ENCODE measurements at regions not wholly inside any gene's neighbourhood (a gene's known extent, or its start where the extent isn't known, plus 50 kb on each side); places are given as distances from the start of the nearest gene placed in this dataset.
"Not testable (repeated sequence)": the region's sequence is repeated elsewhere in the genome, so short reads cannot be mapped to it uniquely, and the experiment has no call there.

GRCh38 chr1:115531631-115532264 is 110.0 kb upstream of the VANGL1 start:
- DNase-seq: no peak

DNA sequence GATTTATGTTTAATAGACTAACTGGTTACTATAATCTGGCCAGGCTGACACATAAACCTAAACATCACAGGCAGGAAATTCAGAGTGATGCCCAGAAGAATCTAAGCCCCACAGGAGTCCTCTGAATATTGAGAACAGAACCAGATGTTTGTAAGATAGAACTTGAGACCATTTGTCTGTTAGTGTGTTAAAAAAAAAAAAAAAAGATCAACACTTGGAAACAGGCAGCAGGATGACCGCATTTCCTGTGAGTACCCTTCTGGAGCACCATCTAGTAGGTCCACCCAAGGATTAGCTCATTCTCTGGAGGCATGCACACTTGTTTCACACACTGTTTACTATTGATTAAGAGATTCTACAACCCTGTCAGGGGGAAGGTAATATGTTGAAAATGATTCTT is 111.4 kb upstream of the VANGL1 start:
- DNase-seq: no peak

DNA sequence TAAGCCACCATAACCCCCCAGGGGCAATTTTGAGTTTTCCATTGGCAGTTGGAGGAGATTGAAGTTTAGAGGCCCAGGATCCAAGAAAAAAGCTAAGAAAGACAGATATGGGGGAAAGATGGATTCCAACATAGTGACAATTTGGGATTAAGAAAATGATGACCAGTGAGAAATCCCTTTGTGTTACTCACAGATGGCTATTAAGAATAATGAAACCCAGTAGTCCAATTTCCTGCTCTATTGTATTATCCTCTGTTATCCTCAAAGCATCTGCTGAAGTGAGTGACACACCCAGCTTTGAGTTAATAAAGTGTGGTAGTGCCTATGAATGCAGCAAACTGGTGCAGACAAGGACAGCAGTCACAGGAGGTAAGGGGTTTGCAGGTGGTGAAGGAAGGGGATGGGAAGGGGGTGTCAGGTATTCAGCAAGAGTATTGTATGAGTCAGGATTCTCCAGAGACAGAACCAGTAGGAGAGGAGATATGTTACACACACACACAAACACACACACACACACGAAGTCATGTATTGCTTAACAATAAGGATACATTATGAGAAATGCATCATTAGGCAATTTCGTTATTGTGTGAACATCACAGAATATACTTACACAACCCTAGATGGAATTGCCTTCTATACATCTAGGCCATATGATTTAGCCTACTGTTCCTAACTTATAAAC is 112.4 kb upstream of the VANGL1 start:
- DNase-seq: no peak

GRCh38 chr1:115528336-115528735 is 113.4 kb upstream of the VANGL1 start:
- DNase-seq: not testable (repeated sequence)

- DNase-seq: no peak
These were observed 114.0 kb upstream of the VANGL1 start for GRCh38 chr1:115527746-115528145.

GRCh38 chr1:115526900-115527299 is 114.9 kb upstream of the VANGL1 start:
- DNase-seq: no peak

DNA sequence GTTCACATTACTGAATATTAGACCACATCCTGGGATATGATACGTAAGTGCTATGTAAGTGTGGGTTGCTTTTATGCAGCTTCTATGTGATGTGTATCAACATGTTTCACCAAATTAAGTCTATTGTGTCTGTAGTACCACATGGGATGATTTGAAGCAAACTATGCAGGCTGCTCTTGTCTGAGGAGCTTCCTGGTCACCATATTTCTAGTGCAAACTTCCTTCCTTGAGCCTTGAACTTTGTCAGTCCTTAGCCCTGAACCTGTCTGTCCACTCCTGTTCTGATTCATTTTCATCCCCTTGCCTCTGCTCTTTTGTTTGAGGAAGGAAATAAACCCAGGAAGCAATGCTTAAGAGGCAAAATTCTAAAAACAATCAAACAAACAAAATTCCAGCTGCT is 117.5 kb upstream of the VANGL1 start:
- DNase-seq: no peak

GRCh38 chr1:115522386-115522785 is 119.4 kb upstream of the VANGL1 start:
- DNase-seq: no peak

DNA sequence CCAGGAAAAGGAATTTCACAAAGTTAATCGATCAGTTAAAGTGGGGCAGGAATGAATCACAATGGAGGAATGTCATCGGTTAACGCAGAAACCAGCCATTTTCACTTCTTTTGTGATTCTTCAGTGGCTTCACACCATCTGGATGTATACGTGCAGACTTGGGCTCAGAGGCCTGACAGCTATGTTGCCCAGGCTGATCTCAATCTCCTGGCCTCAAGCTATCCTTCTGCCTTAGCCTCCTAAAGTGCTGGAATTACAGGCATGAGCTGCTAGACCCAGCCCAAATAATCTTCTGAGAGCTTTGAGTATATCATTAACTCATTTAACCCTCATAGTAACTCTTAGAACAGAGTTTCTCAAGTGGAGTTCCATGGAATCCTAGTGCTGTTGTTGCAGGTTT is 126.5 kb upstream of the VANGL1 start:
- DNase-seq: no peak

GRCh38 chr1:115510226-115510625 is 131.5 kb upstream of the VANGL1 start:
- DNase-seq: not testable (repeated sequence)

GRCh38 chr1:115507901-115508300 is 133.9 kb upstream of the VANGL1 start:
- DNase-seq: no peak

- DNase-seq: peak; percentile 49
These were observed 134.7 kb upstream of the VANGL1 start for GRCh38 chr1:115506924-115507589.

- DNase-seq: no peak
These were observed 135.3 kb upstream of the VANGL1 start for GRCh38 chr1:115506518-115506917.

GRCh38 chr1:115505148-115505571 is 136.6 kb upstream of the VANGL1 start:
- DNase-seq: peak; percentile 99

DNA sequence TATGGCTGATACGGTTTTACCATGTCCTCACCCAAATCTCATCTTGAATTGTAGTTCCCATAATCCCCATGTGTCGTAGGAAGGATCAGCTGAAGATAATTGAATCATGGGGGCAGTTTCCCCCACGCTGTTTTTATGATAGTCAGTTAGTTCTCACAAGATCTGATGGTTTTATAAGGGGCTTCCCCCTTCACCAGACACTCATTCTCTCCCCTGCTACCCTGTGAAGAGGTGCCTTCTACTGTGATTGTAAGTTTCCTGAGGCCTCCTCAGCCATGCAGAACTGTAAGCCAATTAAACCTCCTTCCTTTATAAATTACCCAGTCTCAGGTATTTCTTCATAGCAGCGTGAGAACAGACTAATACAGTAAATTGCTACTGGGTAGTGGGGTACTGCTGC is 139.6 kb upstream of the VANGL1 start:
- DNase-seq: not testable (repeated sequence)

GRCh38 chr1:115501476-115501875 is 140.3 kb upstream of the VANGL1 start:
- DNase-seq: no peak

GRCh38 chr1:115499253-115499652 is 142.5 kb upstream of the VANGL1 start:
- DNase-seq: peak; percentile 11

DNA sequence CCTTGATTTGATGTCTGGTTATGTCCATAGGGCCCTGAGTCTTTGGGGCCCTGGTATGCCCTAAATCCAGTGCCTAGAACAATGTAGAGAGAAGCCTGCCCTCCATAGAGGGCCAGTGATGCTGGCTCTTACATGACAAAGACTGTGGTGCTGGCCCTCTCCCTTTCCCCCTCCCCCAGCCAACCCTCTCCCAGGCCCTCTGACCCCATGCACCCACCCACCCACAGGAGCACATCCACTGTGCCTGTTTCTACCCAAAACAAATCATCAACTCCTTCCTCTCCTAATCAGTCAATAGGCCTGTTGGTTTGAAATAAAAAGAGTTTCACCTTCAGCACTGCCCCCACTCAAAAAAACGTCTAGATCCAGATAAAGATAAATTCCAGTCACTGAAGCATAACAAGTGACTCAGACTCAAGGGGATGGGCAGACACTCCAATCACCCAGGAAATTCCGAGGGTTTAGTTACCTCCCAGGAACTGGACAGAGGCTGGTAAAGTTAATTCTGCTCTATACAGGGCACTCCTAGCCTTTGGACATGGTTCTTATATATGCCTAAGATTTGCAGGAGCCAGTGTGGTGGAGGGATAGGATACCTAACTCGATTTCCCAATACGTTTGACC is 144.8 kb upstream of the VANGL1 start:
- DNase-seq: no peak

- DNase-seq: no peak
These were observed 146.1 kb upstream of the VANGL1 start for GRCh38 chr1:115495625-115496024.

GRCh38 chr1:115495111-115495510 is 146.7 kb upstream of the VANGL1 start:
- no peak for DNase-seq

- DNase-seq: no peak
These were observed 147.9 kb upstream of the VANGL1 start for GRCh38 chr1:115493834-115494233.

GRCh38 chr1:115492880-115493279 is 148.9 kb upstream of the VANGL1 start:
- DNase-seq: no peak

DNA sequence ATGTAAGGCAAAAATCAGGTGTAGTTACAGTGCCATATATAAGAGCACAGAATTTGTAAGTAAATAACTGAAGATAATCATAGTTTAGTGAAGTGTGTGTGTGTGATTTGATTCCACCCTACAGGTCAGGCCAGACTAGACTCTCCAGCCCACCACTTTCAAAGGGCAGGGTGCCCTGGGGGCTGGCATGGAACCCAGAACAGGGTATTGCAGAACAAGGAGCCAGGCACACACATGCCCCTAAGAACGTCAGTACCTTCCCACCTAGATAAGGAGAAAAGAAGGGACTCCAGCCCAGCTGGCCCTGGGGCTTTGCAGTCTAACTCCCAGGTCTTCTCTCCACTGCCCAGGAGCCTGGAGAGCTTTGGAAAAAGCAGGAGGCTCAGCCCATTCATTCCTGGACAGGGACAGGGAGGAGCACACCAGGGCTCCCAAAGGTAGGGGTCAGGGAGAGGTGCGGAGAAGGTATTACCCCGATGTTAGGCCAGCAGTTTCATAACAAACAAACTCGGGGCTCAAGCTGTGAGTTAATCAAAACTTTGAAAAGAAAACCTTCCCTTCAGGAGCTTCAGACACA is 149.7 kb upstream of the VANGL1 start:
- DNase-seq: no peak
